CD4-positive, alpha-beta T cell (primary cell): ENCODE measurements at regions not wholly inside any gene's neighbourhood (a gene's known extent, or its start where the extent isn't known, plus 50 kb on each side); places are given as distances from the start of the nearest gene placed in this dataset.

Source experiments
- ATAC-seq: fragments of 200-7000 bp; cut with Tn5 transposase; one replicate; pipeline ENCODE4 v1.10.0; 2022; ENCODE audit warnings: mild to moderate bottlenecking; ENCODE audit not compliant: poor library complexity
- CTCF ChIA-PET: fragments of 350-600 bp; sonication (Branson Sonifier 250); formaldehyde crosslinking; loops from one replicate; lab custom pipeline; 2021; ENCODE audit warnings: antibody characterized with exemption, inconsistent platforms; lab: Charles Lee
- POLR2A ChIA-PET: fragments of 350-600 bp; sonication (Branson Sonifier 250); formaldehyde crosslinking; loops from one replicate; lab custom pipeline; 2021; ENCODE audit warnings: antibody characterized with exemption, inconsistent platforms; lab: Charles Lee
- DNase-seq, 14 experiments: peaks; one replicate each; pipeline ENCODE4 v3.0.0-alpha.2; 2013 to 2020; ENCODE audit warnings: mixed read lengths in 2 of 14
- H3K27ac ChIP-seq, 2 donors: one replicate each; pipeline versions ENCODE4 v1.5.1 to v1.7.0; 2013; ENCODE audit warnings: low read length in 2 of 2, low read depth in 1 of 2, mild to moderate bottlenecking in 1 of 2
- H3K27me3 ChIP-seq, 2 experiments: 1 replicate in 1 of 2; 2 replicates in 1 of 2; pipeline versions ENCODE4 v1.6.1 to v1.7.0; 2013; ENCODE audit warnings: low read length in 2 of 2, control low read depth in 1 of 2, mild to moderate bottlenecking in 1 of 2, moderate library complexity in 1 of 2; ENCODE audit not compliant: insufficient read depth in 2 of 2, control insufficient read depth in 1 of 2
- H3K36me3 ChIP-seq: one replicate; pipeline ENCODE4 v1.6.1; 2013; ENCODE audit warnings: low read length, control low read depth; ENCODE audit not compliant: insufficient read depth
- H3K4me1 ChIP-seq: one replicate; pipeline ENCODE4 v1.6.1; 2013; ENCODE audit warnings: low read length, control low read depth; ENCODE audit not compliant: insufficient read depth
- H3K4me3 ChIP-seq: one replicate; pipeline ENCODE4 v1.5.1; 2013; ENCODE audit warnings: mild to moderate bottlenecking, low read length, moderate library complexity
- H3K9me3 ChIP-seq, 2 experiments: 1 replicate in 1 of 2; 2 replicates in 1 of 2; pipeline versions ENCODE4 v1.6.1 to v1.7.0; 2013; ENCODE audit warnings: low read length in 2 of 2, mild to moderate bottlenecking in 2 of 2, control low read depth in 1 of 2, moderate library complexity in 1 of 2; ENCODE audit not compliant: control insufficient read depth in 1 of 2, insufficient read depth in 1 of 2
- H3K27ac Mint-ChIP-seq: one replicate; pipeline ENCODE4 v1.8.0; 2020; ENCODE audit warnings: mixed read lengths
- H3K27me3 Mint-ChIP-seq: one replicate; pipeline ENCODE4 v1.8.0; 2021; ENCODE audit warnings: mixed read lengths
- H3K36me3 Mint-ChIP-seq: one replicate; pipeline ENCODE4 v1.8.0; 2021; ENCODE audit warnings: low read depth, mixed read lengths
- H3K4me1 Mint-ChIP-seq: one replicate; pipeline ENCODE4 v1.8.0; 2021; ENCODE audit warnings: low read depth, mixed read lengths
- H3K4me3 Mint-ChIP-seq: one replicate; pipeline ENCODE4 v1.8.0; 2020; ENCODE audit warnings: mild to moderate bottlenecking, mixed read lengths
- H3K9me3 Mint-ChIP-seq: one replicate; pipeline ENCODE4 v1.8.0; 2020; ENCODE audit warnings: mixed read lengths
- intact Hi-C, 2 experiments: fragments of 100-400 bp; cut with DNase I in 1 of 2; cut with micrococcal nuclease in 1 of 2; formaldehyde crosslinking; loops; one replicate each; pipeline versions ENCODE4 v1.15.1 to v1.9.0; 2023 to 2025; cut with DNase I, micrococcal nuclease
- TF ChIP-seq, protein P1 (sequence below): fragments of 200-600 bp; IDR thresholded peaks from one replicate; pipeline ENCODE4 v1.8.0; 2022; ENCODE audit warnings: antibody characterized with exemption, mild to moderate bottlenecking

- Histone ChIP-seq H3K27me3 (no peaks in the 10 kb centered on the region), H3K27ac (no peak overlapping the region), H3K36me3 (no peaks in the 10 kb centered on the region), H3K4me3 (no peak overlapping the region), H3K4me1 (no peaks in the 10 kb centered on the region), H3K9me3 (no peaks in the 10 kb centered on the region)
- H3K36me3 Mint-ChIP-seq, result no peaks in the 10 kb centered on the region
- CTCF ChIA-PET, result no interaction called here
- DNase-seq, result no peak
- H3K27me3 Mint-ChIP-seq, result peaks cover 10% of the 10 kb centered on the region
- intact Hi-C loops, result no loop called here
- TF ChIP-seq, protein P1, sequence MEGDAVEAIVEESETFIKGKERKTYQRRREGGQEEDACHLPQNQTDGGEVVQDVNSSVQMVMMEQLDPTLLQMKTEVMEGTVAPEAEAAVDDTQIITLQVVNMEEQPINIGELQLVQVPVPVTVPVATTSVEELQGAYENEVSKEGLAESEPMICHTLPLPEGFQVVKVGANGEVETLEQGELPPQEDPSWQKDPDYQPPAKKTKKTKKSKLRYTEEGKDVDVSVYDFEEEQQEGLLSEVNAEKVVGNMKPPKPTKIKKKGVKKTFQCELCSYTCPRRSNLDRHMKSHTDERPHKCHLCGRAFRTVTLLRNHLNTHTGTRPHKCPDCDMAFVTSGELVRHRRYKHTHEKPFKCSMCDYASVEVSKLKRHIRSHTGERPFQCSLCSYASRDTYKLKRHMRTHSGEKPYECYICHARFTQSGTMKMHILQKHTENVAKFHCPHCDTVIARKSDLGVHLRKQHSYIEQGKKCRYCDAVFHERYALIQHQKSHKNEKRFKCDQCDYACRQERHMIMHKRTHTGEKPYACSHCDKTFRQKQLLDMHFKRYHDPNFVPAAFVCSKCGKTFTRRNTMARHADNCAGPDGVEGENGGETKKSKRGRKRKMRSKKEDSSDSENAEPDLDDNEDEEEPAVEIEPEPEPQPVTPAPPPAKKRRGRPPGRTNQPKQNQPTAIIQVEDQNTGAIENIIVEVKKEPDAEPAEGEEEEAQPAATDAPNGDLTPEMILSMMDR, result no peak
- no peak for ATAC-seq
- POLR2A ChIA-PET, result no interaction called here
- no peaks in the 10 kb centered on the region for H3K9me3 Mint-ChIP-seq
- H3K4me1 Mint-ChIP-seq, result no peaks in the 10 kb centered on the region
- H3K27ac Mint-ChIP-seq, result no peak overlapping the region
- H3K4me3 Mint-ChIP-seq, result no peak overlapping the region
Observed at GRCh38 chr10:78441010-78441409, 407.3 kb downstream of the RPS24 start.

GRCh38 chr10:78441694-78442093 lies 408.0 kb downstream of the RPS24 start:
- CTCF ChIA-PET, result no interaction called here
- intact Hi-C loops, result no loop called here
- H3K27me3 Mint-ChIP-seq, result peaks cover 8% of the 10 kb centered on the region
- DNase-seq (no peak), ATAC-seq (no peak)
- POLR2A ChIA-PET, result no interaction called here
- TF ChIP-seq, protein P1, result no peak
- H3K9me3 Mint-ChIP-seq, result no peaks in the 10 kb centered on the region
- no peak overlapping the region for H3K4me3 Mint-ChIP-seq
- no peaks in the 10 kb centered on the region for H3K4me1 Mint-ChIP-seq
- Histone ChIP-seq H3K4me1 (no peaks in the 10 kb centered on the region), H3K36me3 (no peaks in the 10 kb centered on the region), H3K4me3 (no peak overlapping the region), H3K9me3 (no peaks in the 10 kb centered on the region), H3K27me3 (no peaks in the 10 kb centered on the region), H3K27ac (no peak overlapping the region)
- H3K27ac Mint-ChIP-seq, result no peak overlapping the region
- H3K36me3 Mint-ChIP-seq, result no peaks in the 10 kb centered on the region

GRCh38 chr10:78442836-78443550 lies 409.3 kb downstream of the RPS24 start:
- TF ChIP-seq, protein P1, result no peak
- Mint-ChIP-seq H3K27ac (no peak overlapping the region), H3K9me3 (no peaks in the 10 kb centered on the region), H3K27me3 (peaks cover 9% of the 10 kb centered on the region), H3K4me1 (no peaks in the 10 kb centered on the region), H3K36me3 (no peaks in the 10 kb centered on the region), H3K4me3 (no peak overlapping the region)
- CTCF ChIA-PET, result no interaction called here
- no peaks in the 10 kb centered on the region for H3K27me3 ChIP-seq
- intact Hi-C loops, result no loop called here
- DNase-seq (peak in 1 of 14 experiments; percentile 24), ATAC-seq (no peak)
- H3K36me3 ChIP-seq, result no peaks in the 10 kb centered on the region
- H3K4me3 ChIP-seq, result no peak overlapping the region
- H3K4me1 ChIP-seq, result no peaks in the 10 kb centered on the region
- no peak overlapping the region for H3K27ac ChIP-seq
- no peaks in the 10 kb centered on the region for H3K9me3 ChIP-seq
- POLR2A ChIA-PET, result no interaction called here
